HG03039 (cell line): ENCODE measurements at regions not wholly inside any gene's neighbourhood (a gene's known extent, or its start where the extent isn't known, plus 50 kb on each side); places are given as distances from the start of the nearest gene placed in this dataset.

Experiments
- ATAC-seq: cut with Tn5 transposase; IDR thresholded peaks from one replicate; pipeline ENCODE4 v1.9.1; 2021; ENCODE audit warnings: mild to moderate bottlenecking, moderate library complexity; ENCODE audit not compliant: unreplicated experiment

GRCh38 chr5:166994226-166994625 is 1297.2 kb upstream of the WWC1 start:
- ATAC-seq: no peak

- ATAC-seq: no peak
Measured at GRCh38 chr5:167001246-167001645, 1290.2 kb upstream of the WWC1 start.

- no peak for ATAC-seq
Measured at GRCh38 chr5:167008705-167009104, 1282.7 kb upstream of the WWC1 start.

GRCh38 chr5:167011196-167011595 is 1280.2 kb upstream of the WWC1 start:
- no peak for ATAC-seq

GRCh38 chr5:167012123-167013034 is 1279.1 kb upstream of the WWC1 start:
- no peak for ATAC-seq

GRCh38 chr5:167014401-167015056 is 1276.9 kb upstream of the WWC1 start:
- ATAC-seq: no peak

GRCh38 chr5:167020418-167020817 is 1271.0 kb upstream of the WWC1 start:
- ATAC-seq: no peak

GRCh38 chr5:167029488-167029887 is 1262.0 kb upstream of the WWC1 start:
- no peak for ATAC-seq

- no peak for ATAC-seq
Measured at GRCh38 chr5:167030500-167031120, 1260.8 kb upstream of the WWC1 start.

GRCh38 chr5:167036585-167036984 is 1254.9 kb upstream of the WWC1 start:
- no peak for ATAC-seq

- peak; percentile 56 for ATAC-seq
Measured at GRCh38 chr5:167049043-167049663, 1242.3 kb upstream of the WWC1 start.

GRCh38 chr5:167049771-167050567 is 1241.5 kb upstream of the WWC1 start:
- ATAC-seq: no peak

GRCh38 chr5:167050568-167051401 is 1240.7 kb upstream of the WWC1 start:
- ATAC-seq: no peak

GRCh38 chr5:167051402-167051768 is 1240.1 kb upstream of the WWC1 start:
- no peak for ATAC-seq

- ATAC-seq: no peak
Measured at GRCh38 chr5:167052791-167053190, 1238.7 kb upstream of the WWC1 start.

GRCh38 chr5:167057665-167058064 is 1233.8 kb upstream of the WWC1 start:
- no peak for ATAC-seq

- no peak for ATAC-seq
Measured at GRCh38 chr5:167061695-167062094, 1229.8 kb upstream of the WWC1 start.

GRCh38 chr5:167063116-167063515 is 1228.3 kb upstream of the WWC1 start:
- no peak for ATAC-seq

GRCh38 chr5:167063788-167064187 is 1227.7 kb upstream of the WWC1 start:
- no peak for ATAC-seq
